ENCODE measurements at regions not wholly inside any gene's neighbourhood (a gene's known extent, or its start where the extent isn't known, plus 50 kb on each side); places are given as distances from the start of the nearest gene placed in this dataset.

GRCh38 chr5:2213121-2213730 is 330.5 kb upstream of the IRX4 start:
- TF ChIP-seq CTCF (IDR thresholded peaks at IDR 0.05; ENCODE audit: control extremely low read depth, extremely low read depth, low read depth, missing control alignments), result no peak
- CTCF ChIA-PET, result no interaction called here
- no peak for DNase-seq (ENCODE audit: extremely low spot score)
- POLR2A ChIA-PET, result no interaction called here

GRCh38 chr5:2212481-2212880 is 329.8 kb upstream of the IRX4 start:
- no peak for TF ChIP-seq CTCF (IDR thresholded peaks at IDR 0.05; ENCODE audit: control extremely low read depth, extremely low read depth, low read depth, missing control alignments)
- no peak for DNase-seq (ENCODE audit: extremely low spot score)
- ChIA-PET CTCF (no interaction called here), POLR2A (no interaction called here)

- no peak for DNase-seq (ENCODE audit: extremely low spot score)
- POLR2A ChIA-PET, result no interaction called here
- no peak for TF ChIP-seq CTCF (IDR thresholded peaks at IDR 0.05; ENCODE audit: control extremely low read depth, extremely low read depth, low read depth, missing control alignments)
- CTCF ChIA-PET, result no interaction called here
Measured at GRCh38 chr5:2208239-2208544, 325.5 kb upstream of the IRX4 start.

- no peak for TF ChIP-seq CTCF (IDR thresholded peaks at IDR 0.05; ENCODE audit: control extremely low read depth, extremely low read depth, low read depth, missing control alignments)
- CTCF ChIA-PET, result no interaction called here
- POLR2A ChIA-PET, result no interaction called here
- no peak for DNase-seq (ENCODE audit: extremely low spot score)
Measured at GRCh38 chr5:2207416-2208238, 324.9 kb upstream of the IRX4 start.

GRCh38 chr5:2207109-2207399 is 324.3 kb upstream of the IRX4 start:
- no peak for TF ChIP-seq CTCF (IDR thresholded peaks at IDR 0.05; ENCODE audit: control extremely low read depth, extremely low read depth, low read depth, missing control alignments)
- DNase-seq (ENCODE audit: extremely low spot score), result no peak
- POLR2A ChIA-PET, result no interaction called here
- CTCF ChIA-PET, result no interaction called here

- no peak for DNase-seq (ENCODE audit: extremely low spot score)
- CTCF ChIA-PET, result no interaction called here
- POLR2A ChIA-PET, result no interaction called here
- no peak for TF ChIP-seq CTCF (IDR thresholded peaks at IDR 0.05; ENCODE audit: control extremely low read depth, extremely low read depth, low read depth, missing control alignments)
Measured at GRCh38 chr5:2206293-2207108, 323.8 kb upstream of the IRX4 start.
